Islet precursor cell (in vitro differentiated cells): ENCODE measurements at regions not wholly inside any gene's neighbourhood (a gene's known extent, or its start where the extent isn't known, plus 50 kb on each side); places are given as distances from the start of the nearest gene placed in this dataset.

Experiments
- DNase-seq: peaks from one replicate; pipeline ENCODE4 v3.0.0-alpha.2; 2018

DNA sequence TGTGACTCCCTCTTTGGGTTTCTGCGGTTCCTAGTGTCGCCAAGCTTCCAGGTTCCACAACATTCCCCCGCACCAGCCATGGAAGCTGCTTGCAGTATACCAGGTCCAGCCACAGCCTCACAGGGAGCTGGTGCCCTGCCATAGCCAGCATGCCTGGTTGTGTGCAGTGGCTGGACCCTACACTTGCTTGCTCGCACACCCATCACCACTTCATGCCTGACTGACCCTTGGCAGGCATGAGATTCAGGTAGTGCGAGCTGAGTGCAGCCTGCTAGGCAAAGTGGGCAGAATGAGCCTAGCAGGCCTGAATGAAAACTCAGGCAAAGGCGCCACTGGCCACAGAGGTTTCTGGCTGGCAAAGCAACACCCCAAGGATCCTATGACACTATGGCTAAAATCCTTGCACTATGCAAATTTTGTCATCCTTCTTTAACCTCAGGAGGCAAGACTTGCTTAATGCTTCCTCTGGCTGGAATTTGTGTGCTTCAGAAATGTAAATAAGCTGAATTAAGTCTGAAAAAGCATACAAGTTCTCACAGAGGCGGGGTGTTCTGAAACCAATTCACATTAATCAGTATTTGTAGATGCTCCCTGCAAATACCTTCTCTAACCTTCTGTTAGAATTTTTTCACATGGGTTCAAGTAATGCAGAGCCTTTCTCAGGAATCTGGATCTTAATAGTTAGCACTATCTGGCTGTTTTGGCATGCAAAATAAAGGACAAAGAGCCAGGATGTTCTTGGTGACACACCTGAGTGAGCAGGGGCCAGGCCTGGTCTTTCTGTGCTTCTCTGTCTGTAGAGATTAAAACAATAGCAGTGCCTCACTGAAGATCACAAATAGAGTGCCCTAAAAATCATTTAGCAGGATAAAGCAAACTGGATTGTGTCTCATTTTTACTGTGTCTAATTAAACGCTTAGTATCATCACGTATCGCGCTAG lies 256.9 kb downstream of the GPATCH2 start:
- DNase-seq, result no peak

GRCh38 chr1:217372049-217372970 lies 258.6 kb downstream of the GPATCH2 start:
- peak; percentile 94 for DNase-seq

GRCh38 chr1:217370757-217371156 lies 260.1 kb downstream of the GPATCH2 start:
- DNase-seq, result no peak

DNA sequence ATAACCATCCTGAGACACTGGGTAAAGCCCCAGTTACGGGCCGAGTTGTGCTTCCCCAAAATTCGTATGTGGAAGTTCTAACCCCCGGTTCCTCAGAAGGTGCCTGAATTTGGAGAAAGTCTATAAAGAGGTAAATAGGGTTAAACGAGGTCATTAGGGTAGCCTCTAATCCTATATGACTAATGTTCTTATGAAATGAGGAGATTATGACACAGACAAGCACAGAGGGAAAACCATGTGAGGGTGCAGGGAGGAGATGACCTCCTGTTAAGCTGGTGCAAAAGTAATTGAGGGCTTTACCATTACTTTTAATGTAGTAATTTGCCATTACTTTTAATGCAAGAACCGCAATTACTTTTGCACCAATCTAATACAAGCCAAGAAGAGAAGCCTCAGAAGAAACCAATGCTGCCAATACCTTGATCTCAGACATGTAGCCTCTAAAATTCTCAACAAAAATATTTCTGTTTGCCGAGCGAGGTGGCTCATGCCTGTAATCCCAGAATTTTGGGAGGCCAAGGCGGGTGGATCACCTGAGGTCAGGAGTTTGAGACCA lies 260.8 kb downstream of the GPATCH2 start:
- DNase-seq, result no peak

- DNase-seq, result peak; percentile 77
These were observed 261.5 kb downstream of the GPATCH2 start for GRCh38 chr1:217369271-217369981.

DNA sequence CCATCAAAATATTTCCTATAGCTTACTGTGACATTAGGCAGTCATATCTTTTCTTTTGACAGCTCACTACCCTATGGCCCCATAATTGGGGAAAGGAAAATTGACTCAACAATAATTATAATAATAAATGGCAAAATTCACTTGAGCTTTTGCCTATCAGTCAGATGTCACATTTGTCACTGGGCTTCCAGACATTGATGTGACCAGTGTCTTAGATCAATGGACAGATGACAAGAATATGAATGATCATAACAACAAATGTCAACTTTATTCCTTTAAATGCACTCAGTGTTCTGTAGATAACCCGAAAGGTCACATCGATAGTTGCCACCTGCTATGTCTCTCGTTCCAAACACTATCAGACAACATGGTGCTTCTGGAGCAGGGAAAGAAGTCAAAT lies 266.7 kb downstream of the GPATCH2 start:
- no peak for DNase-seq

GRCh38 chr1:217363319-217363718 lies 267.6 kb downstream of the GPATCH2 start:
- no peak for DNase-seq

GRCh38 chr1:217360510-217360909 lies 270.4 kb downstream of the GPATCH2 start:
- DNase-seq, result no peak

GRCh38 chr1:217354895-217355294 lies 276.0 kb downstream of the GPATCH2 start:
- DNase-seq, result no peak

DNA sequence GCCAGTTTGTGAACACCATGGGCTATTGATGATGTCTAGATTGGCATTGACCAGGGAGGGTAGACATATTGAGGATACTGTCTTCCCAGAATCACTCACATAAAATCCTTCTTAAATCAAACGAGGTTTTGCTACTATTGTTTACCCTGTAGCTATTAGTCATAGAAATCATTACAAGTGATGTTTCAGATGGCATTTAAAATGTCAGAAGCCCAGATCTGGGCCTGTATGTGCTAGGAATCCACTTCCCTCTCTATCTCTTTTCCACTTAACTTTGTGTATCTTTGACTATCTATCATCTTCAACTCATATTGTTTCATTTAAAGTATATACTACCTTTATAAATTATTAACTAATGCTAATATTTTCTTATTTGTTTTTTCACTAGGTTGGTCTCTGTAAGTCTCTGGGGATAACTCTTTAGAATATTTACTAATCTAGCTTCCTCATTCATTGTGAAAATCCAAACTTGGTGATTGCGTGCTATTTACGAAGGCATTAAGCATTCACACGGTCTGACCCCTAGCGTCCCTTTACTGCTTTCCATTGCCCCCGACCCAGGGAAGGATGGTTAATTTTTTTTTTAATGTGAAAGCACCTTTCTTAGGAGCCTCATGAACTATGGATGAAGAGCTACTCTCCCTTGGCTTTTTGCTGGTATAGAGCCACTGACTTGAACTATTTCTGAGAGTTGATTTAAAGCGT lies 281.8 kb downstream of the GPATCH2 start:
- no peak for DNase-seq

DNA sequence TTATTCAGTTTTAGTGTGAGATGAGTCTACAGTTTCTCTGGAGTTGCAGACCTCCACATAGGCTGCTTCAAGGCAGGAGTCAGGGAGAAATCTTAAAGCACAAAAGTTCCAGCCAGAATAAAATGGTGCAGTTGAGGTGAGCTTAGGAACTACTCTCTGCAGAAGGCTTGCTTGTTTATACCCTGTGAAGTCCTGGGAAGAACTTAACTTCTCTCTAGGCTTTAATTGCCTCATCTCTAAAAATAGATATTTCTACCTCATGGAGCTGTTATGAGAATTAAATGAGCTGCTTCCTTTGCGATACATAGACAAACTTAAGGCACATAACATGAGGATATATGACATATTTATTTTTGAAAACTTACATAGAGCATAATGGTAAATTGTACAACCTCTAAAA lies 286.2 kb downstream of the GPATCH2 start:
- no peak for DNase-seq

- DNase-seq, result no peak
These were observed 287.0 kb downstream of the GPATCH2 start for GRCh38 chr1:217343907-217344306.

- no peak for DNase-seq
These were observed 288.8 kb downstream of the GPATCH2 start for GRCh38 chr1:217342105-217342504.

- no peak for DNase-seq
These were observed 294.2 kb downstream of the GPATCH2 start for GRCh38 chr1:217336724-217337123.

DNA sequence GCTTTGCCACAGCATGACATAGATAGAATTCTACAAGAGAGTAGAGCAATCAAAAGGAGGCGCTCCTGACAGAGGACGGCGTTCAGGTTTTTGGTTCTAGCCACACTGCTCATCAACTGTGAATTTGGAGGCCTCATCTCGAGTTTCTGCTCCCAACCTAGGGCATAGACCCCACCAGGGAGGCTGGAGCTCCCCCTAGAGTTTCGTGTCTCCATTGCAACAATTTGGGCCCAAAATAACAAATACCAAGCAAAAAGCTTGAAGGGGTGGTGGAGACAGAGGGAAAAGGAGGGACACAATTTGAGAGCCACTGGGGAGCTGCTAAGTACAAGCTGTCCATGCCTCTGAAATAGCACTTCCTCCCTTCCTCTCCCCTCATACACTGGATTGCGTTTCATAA lies 297.0 kb downstream of the GPATCH2 start:
- DNase-seq, result peak; percentile 69

DNA sequence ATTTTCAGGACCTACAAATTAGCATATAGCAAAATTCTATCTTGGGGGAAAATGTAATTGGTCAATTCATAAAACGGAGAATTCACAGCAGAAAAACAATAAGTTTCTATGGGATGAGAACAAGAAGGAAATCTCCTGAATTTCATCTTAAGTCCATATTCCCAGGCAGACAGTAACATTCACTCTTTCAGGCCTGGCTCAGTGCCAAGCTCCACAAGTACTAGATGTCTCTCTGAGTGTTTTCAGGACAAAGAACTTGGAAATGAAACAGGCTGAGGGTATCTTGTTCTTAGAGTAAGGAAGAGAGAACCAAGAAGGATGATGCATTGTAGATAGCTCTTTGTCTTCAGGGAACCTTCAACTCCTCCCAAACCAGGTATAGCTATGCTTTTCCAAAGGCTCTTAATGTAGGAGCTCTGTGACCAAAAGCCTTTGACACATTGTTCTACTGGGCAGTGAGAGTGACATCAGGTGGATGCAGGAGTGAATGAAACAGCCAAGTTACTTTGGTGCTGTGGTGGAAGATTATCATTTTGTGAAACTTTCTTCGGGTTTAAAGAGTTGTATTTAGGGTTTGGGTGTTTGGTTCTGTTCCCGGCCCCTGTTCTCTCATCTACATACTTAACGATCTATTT lies 298.3 kb downstream of the GPATCH2 start:
- no peak for DNase-seq

DNA sequence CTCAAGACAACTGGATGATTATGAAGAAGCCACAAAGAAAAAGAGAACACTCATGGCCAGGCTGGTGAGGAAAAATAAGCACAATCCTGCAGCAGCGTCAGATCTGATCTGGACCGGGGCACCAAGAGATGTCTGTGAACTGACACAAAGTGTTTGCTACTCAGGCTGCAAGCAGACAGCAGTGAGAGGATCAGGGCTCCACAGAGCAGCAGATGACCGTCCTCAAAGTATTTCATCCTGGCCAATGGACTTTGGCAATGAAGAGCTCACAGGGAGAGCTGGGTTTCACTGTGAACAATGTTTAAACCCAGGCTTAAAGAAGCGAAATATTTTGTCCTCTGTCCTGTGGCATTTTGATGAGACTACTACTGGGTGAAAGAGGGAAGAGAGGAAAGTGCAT lies 299.2 kb downstream of the GPATCH2 start:
- no peak for DNase-seq

DNA sequence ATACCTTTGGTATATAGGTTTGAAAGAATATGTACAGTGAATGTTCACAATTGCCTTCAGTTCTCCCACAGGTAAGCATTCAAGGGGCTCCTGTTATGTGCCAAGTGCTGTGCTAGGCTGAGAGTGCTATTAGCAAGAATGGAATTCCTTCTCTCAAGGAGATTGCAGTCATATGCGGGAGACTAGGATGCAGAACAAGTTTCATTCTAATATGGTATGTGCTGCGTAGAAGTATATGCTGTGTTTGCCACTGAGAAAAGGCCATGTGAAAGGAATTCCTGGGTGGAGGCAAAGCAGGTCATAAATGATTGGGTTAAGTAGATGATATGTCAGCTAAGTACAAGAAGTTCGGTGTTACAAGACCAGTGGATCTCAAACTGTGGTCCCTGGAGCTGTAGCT lies 303.0 kb downstream of the GPATCH2 start:
- no peak for DNase-seq

GRCh38 chr1:217322834-217323233 lies 308.1 kb downstream of the GPATCH2 start:
- no peak for DNase-seq

- DNase-seq, result no peak
These were observed 315.5 kb downstream of the GPATCH2 start for GRCh38 chr1:217315346-217315745.

GRCh38 chr1:217313096-217313495 lies 317.8 kb downstream of the GPATCH2 start:
- no peak for DNase-seq

DNA sequence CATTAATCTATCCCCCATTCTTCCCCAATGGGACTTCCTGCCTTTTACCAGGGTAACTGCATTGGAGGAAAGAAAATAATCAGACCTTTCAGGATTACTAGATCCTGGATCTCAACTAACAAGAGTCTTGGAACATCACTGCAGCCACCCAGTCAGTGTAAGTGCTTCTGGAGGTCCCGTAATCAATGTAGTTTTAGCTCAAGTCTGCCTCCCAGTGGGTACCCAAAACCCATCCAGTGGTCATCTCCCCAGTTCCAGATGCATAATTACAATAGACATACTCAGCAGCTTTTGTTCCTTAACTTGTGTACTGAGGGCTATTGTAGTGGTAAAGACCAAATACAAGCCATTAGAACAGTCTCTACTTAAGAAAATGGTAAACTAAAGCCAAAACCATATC lies 319.1 kb downstream of the GPATCH2 start:
- DNase-seq, result no peak
